Peyer's patch (tissue), 4 donors: ENCODE measurements at regions not wholly inside any gene's neighbourhood (a gene's known extent, or its start where the extent isn't known, plus 50 kb on each side); places are given as distances from the start of the nearest gene placed in this dataset.

Experiments used
- DNase-seq, 3 donors: peaks; one replicate each; pipeline ENCODE4 v3.0.0-alpha.2; 2017 to 2019
- H3K27ac ChIP-seq, 4 donors: fragments of 200-600 bp; sonication (generic); one replicate each; pipeline ENCODE4 v1.5.1; 2016 to 2019
- H3K27me3 ChIP-seq, 2 donors: fragments of 200-600 bp; sonication (generic); one replicate each; pipeline ENCODE4 v1.5.1; 2019
- H3K36me3 ChIP-seq, 3 donors: fragments of 200-600 bp; sonication (generic); one replicate each; pipeline ENCODE4 v1.5.1; 2016 to 2019
- H3K4me1 ChIP-seq, 4 donors: fragments of 200-600 bp; sonication (generic); one replicate each; pipeline ENCODE4 v1.5.1; 2016 to 2019
- H3K4me3 ChIP-seq, 4 donors: fragments of 200-600 bp; sonication (generic); 1 replicate in 3 of 4; 2 replicates in 1 of 4; pipeline ENCODE4 v1.5.1; 2016 to 2019; ENCODE audit warnings: mild to moderate bottlenecking in 1 of 4
- H3K9me3 ChIP-seq, 4 donors: fragments of 200-600 bp; sonication (generic); one replicate each; pipeline ENCODE4 v1.5.1; 2016 to 2019; ENCODE audit warnings: mild to moderate bottlenecking in 1 of 4
- POLR2A ChIP-seq, 2 donors: fragments of 450-650 bp; IDR thresholded peaks; one replicate each; pipeline ENCODE4 v1.5.1; 2017; ENCODE audit warnings: antibody characterized with exemption in 2 of 2, mild to moderate bottlenecking in 2 of 2, moderate library complexity in 2 of 2
- TF ChIP-seq, protein P1 (sequence below), 6 experiments: fragments of 450-650 bp in 4 of 6; fragments of 200-600 bp in 2 of 6; sonication (generic) in 1 of 6; IDR thresholded peaks; one replicate each; pipeline ENCODE4 v1.5.1; 2017 to 2019; ENCODE audit warnings: antibody characterized with exemption in 6 of 6, mild to moderate bottlenecking in 3 of 6, moderate library complexity in 1 of 6

DNA sequence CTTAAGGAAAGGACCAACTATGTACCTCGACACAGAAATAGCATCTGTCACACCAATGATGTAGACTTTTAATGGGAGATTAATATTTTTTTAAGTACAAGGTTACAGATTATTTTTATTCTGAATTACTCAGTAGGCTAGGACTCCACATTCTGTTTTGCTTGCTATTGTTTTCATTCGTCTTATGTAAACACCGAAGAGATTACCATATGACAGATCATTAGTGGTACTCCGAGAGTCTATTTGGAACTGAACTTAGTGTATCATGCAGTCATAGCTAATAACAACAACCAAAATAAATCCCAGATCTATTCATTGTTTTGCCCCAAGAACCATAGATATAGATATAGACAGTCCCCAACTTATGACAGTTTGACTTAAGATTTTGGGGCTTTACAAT, 139.7 kb upstream of the SPRY1 start:
- H3K4me3 ChIP-seq = no peak overlapping the region
- DNase-seq = no peak
- no peaks in the 10 kb centered on the region for H3K27me3 ChIP-seq
- peaks cover 0 to 6% (median 0%) of the 10 kb centered on the region in 3 donors for H3K36me3 ChIP-seq
- TF ChIP-seq, protein P1, sequence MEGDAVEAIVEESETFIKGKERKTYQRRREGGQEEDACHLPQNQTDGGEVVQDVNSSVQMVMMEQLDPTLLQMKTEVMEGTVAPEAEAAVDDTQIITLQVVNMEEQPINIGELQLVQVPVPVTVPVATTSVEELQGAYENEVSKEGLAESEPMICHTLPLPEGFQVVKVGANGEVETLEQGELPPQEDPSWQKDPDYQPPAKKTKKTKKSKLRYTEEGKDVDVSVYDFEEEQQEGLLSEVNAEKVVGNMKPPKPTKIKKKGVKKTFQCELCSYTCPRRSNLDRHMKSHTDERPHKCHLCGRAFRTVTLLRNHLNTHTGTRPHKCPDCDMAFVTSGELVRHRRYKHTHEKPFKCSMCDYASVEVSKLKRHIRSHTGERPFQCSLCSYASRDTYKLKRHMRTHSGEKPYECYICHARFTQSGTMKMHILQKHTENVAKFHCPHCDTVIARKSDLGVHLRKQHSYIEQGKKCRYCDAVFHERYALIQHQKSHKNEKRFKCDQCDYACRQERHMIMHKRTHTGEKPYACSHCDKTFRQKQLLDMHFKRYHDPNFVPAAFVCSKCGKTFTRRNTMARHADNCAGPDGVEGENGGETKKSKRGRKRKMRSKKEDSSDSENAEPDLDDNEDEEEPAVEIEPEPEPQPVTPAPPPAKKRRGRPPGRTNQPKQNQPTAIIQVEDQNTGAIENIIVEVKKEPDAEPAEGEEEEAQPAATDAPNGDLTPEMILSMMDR (IDR thresholded peaks at IDR 0.05) = no peak
- no peak for TF ChIP-seq POLR2A (IDR thresholded peaks at IDR 0.05)
- no peak overlapping the region for H3K27ac ChIP-seq
- H3K9me3 ChIP-seq = no peaks in the 10 kb centered on the region
- H3K4me1 ChIP-seq = no peaks in the 10 kb centered on the region

- Histone ChIP-seq H3K27me3 (no peaks in the 10 kb centered on the region), H3K4me1 (no peaks in the 10 kb centered on the region), H3K4me3 (no peak overlapping the region), H3K36me3 (peaks cover 0 to 6% (median 0%) of the 10 kb centered on the region in 3 donors), H3K9me3 (no peaks in the 10 kb centered on the region), H3K27ac (no peak overlapping the region)
- TF ChIP-seq, protein P1 (IDR thresholded peaks at IDR 0.05) = no peak
- TF ChIP-seq POLR2A (IDR thresholded peaks at IDR 0.05) = no peak
- no peak for DNase-seq
These were observed 139.0 kb upstream of the SPRY1 start for GRCh38 chr4:123257591-123257990.

GRCh38 chr4:123259676-123260646, 136.6 kb upstream of the SPRY1 start:
- Histone ChIP-seq H3K27ac (no peak overlapping the region), H3K4me1 (no peaks in the 10 kb centered on the region), H3K27me3 (no peaks in the 10 kb centered on the region), H3K4me3 (no peak overlapping the region), H3K36me3 (peaks cover 0 to 6% (median 0%) of the 10 kb centered on the region in 3 donors), H3K9me3 (no peaks in the 10 kb centered on the region)
- no peak for TF ChIP-seq POLR2A (IDR thresholded peaks at IDR 0.05)
- TF ChIP-seq, protein P1 (IDR thresholded peaks at IDR 0.05) = no peak
- no peak for DNase-seq

- Histone ChIP-seq H3K4me3 (no peak overlapping the region), H3K36me3 (peaks cover 0 to 6% (median 0%) of the 10 kb centered on the region in 3 donors), H3K9me3 (no peaks in the 10 kb centered on the region), H3K4me1 (no peaks in the 10 kb centered on the region), H3K27ac (no peak overlapping the region), H3K27me3 (no peaks in the 10 kb centered on the region)
- no peak for TF ChIP-seq POLR2A (IDR thresholded peaks at IDR 0.05)
- TF ChIP-seq, protein P1 (IDR thresholded peaks at IDR 0.05) = no peak
- DNase-seq = no peak
These were observed 135.9 kb upstream of the SPRY1 start for GRCh38 chr4:123260653-123261052.

- TF ChIP-seq POLR2A (IDR thresholded peaks at IDR 0.05) = no peak
- TF ChIP-seq, protein P1 (IDR thresholded peaks at IDR 0.05) = no peak
- no peak overlapping the region for H3K27ac ChIP-seq
- no peaks in the 10 kb centered on the region for H3K27me3 ChIP-seq
- no peak overlapping the region for H3K4me3 ChIP-seq
- DNase-seq = no peak
- no peaks in the 10 kb centered on the region for H3K36me3 ChIP-seq
- H3K9me3 ChIP-seq = no peaks in the 10 kb centered on the region
- H3K4me1 ChIP-seq = no peaks in the 10 kb centered on the region
These were observed 134.5 kb upstream of the SPRY1 start for GRCh38 chr4:123262080-123262479.
